ENCODE measurements at regions not wholly inside any gene's neighbourhood (a gene's known extent, or its start where the extent isn't known, plus 50 kb on each side); places are given as distances from the start of the nearest gene placed in this dataset.

DNA sequence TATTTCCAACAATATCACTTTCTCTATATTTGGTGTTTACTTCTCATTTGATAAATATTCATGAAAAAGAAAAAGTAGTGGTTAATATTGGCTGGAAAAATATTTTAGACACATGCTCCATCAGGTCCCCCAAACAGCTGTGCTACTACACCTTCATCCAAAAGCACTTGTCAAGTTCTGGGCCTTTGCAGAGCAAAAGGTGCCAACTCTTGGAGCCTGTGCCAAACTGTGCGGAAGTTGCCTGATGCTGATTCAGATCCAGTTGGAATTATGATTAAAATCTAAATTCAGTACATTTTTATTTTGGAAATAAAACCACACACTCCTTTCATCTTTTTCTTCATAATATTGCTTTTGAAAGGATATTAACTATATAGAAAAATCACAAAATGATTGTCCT, 1497.4 kb upstream of the CADM2 start:
- Histone ChIP-seq H3K27me3 (no peaks in the 10 kb centered on the region), H3K4me3 (no peak overlapping the region), H3K36me3 (ENCODE audit: low read depth, missing control alignments) (no peaks in the 10 kb centered on the region), H3K27ac (no peak overlapping the region), H3K9me3 (no peaks in the 10 kb centered on the region), H3K4me1 (no peaks in the 10 kb centered on the region)
- intact Hi-C loops (cut with DNase I; ENCODE audit: low total_unique reads) = no loop called here
- TF ChIP-seq POLR2A (IDR thresholded peaks at IDR 0.05) = no peak
- TF ChIP-seq, protein P1, sequence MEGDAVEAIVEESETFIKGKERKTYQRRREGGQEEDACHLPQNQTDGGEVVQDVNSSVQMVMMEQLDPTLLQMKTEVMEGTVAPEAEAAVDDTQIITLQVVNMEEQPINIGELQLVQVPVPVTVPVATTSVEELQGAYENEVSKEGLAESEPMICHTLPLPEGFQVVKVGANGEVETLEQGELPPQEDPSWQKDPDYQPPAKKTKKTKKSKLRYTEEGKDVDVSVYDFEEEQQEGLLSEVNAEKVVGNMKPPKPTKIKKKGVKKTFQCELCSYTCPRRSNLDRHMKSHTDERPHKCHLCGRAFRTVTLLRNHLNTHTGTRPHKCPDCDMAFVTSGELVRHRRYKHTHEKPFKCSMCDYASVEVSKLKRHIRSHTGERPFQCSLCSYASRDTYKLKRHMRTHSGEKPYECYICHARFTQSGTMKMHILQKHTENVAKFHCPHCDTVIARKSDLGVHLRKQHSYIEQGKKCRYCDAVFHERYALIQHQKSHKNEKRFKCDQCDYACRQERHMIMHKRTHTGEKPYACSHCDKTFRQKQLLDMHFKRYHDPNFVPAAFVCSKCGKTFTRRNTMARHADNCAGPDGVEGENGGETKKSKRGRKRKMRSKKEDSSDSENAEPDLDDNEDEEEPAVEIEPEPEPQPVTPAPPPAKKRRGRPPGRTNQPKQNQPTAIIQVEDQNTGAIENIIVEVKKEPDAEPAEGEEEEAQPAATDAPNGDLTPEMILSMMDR (IDR thresholded peaks at IDR 0.05) = no peak
- DNase-seq = no peak
- WGBS, 2 donors = 81 to 85% methylated on average over 1 of the region's 1 CpG

DNA sequence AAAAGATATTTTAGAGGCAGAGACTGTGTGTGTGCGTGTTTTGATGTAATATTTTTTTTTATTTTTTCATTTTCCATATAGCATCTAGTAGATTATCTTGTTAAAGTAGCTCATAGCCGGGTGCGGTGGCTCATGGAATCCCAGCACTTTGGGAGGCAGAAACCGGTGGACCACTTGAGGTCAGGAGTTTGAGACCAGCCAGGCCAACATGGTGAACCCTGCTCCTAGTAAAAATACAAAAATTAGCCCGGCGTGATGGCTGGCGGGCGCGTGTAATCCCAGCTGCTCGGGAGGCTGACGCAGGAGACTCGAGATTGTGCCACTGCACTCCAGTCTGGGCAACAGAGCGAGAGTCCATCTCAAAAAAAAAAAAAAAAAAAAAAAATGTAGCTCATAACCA, 1481.2 kb upstream of the CADM2 start:
- TF ChIP-seq, protein P1 (IDR thresholded peaks at IDR 0.05) = no peak
- no peak for TF ChIP-seq POLR2A (IDR thresholded peaks at IDR 0.05)
- no peaks in the 10 kb centered on the region for H3K4me1 ChIP-seq
- intact Hi-C loops (cut with DNase I; ENCODE audit: low total_unique reads) = no loop called here
- H3K9me3 ChIP-seq = no peaks in the 10 kb centered on the region
- H3K36me3 ChIP-seq (ENCODE audit: low read depth, missing control alignments) = no peaks in the 10 kb centered on the region
- whole genome bisulfite sequencing, 2 donors = 75 to 79% methylated on average over 13 of the region's 13 CpGs
- DNase-seq = no peak
- H3K27me3 ChIP-seq = no peaks in the 10 kb centered on the region
- no peak overlapping the region for H3K27ac ChIP-seq
- H3K4me3 ChIP-seq = no peak overlapping the region

DNA sequence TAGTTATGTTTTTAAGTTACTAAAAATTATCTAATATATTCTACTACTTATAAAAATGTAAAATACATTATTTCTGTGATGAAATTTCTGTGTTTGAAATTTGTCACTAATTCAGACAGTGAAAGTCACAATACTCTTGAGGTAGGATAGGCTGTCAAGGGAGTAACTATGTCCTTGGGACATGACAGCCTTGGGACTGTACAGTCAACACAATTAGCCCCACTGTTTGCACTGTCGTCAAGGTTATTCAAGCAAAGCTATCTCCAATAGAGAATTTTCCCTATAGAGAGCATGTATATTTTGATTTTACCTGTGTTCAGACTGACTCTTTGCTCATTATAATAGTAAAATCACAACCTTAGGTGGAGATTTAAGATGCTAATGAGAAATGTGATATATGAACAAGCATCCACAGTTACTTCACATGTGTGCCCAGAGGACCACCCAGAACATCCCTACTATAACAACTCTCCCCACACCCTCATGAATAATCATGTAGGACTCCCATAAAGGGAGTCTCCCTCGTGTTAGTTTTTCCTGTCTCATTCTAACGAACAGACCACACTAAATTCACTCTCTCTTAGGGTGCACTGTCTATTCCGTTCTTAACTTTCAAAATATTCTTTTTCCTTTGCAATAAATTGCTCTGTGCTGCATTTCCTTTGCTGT, 1476.3 kb upstream of the CADM2 start:
- no peak overlapping the region for H3K27ac ChIP-seq
- H3K36me3 ChIP-seq (ENCODE audit: low read depth, missing control alignments) = no peaks in the 10 kb centered on the region
- no peaks in the 10 kb centered on the region for H3K4me1 ChIP-seq
- intact Hi-C loops (cut with DNase I; ENCODE audit: low total_unique reads) = no loop called here
- 53 to 56% methylated on average over 4 of the region's 4 CpGs for WGBS, 2 donors
- DNase-seq = no peak
- TF ChIP-seq, protein P1 (IDR thresholded peaks at IDR 0.05) = no peak
- TF ChIP-seq POLR2A (IDR thresholded peaks at IDR 0.05) = no peak
- no peak overlapping the region for H3K4me3 ChIP-seq
- no peaks in the 10 kb centered on the region for H3K9me3 ChIP-seq
- H3K27me3 ChIP-seq = no peaks in the 10 kb centered on the region

DNA sequence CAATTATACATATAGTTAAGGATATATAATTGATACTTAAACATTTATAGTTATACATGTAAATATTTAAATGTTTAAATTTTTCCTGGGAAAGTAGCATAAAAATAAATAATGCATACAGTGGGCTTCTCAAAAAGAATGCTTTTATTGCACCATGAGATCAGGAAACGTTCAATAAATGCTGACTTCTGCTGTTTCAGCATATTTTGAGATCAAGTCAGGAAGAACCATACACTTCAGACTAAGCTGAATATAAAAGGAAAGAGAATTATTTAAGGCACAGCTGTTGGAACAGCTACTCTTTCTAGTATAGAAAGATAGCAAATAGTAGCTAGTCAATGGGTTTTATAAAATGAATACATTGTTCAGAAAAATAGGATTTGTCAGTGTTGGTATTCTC, 1462.3 kb upstream of the CADM2 start:
- 47 to 52% methylated on average over 1 of the region's 1 CpG for WGBS, 2 donors
- TF ChIP-seq, protein P1 (IDR thresholded peaks at IDR 0.05) = no peak
- no peak for TF ChIP-seq POLR2A (IDR thresholded peaks at IDR 0.05)
- intact Hi-C loops (cut with DNase I; ENCODE audit: low total_unique reads) = no loop called here

DNA sequence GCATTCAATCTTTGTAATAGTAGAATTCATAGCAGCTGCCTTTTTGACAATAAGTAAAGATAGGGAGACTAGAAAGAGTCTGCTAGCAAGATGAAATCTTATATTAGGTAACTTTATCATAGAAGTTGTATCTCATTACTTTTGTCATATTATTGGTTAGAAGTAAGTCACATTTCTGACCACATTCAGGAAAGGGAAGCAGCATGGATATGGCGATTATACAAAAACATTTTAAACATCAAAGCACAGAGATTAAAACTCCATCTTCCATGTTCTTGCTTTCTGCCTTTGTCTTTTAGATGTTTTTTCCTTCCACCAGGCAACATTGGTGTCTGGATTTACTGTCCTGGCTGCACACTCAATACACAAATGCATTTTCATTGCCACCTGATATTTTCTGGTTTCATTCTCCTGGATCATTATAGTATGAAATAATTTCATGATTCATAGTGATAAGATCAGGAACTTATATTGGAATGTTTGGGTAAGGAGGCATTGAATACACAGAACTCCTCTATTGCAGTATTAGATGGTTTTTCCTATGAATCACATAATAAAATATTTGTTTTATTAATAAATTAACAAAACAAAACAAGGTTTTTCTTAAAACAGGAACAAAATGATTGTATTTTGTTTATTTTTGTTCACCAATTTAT, 1460.3 kb upstream of the CADM2 start:
- Histone ChIP-seq H3K4me1 (no peaks in the 10 kb centered on the region), H3K27ac (no peak overlapping the region), H3K4me3 (no peak overlapping the region), H3K27me3 (no peaks in the 10 kb centered on the region), H3K36me3 (ENCODE audit: low read depth, missing control alignments) (no peaks in the 10 kb centered on the region), H3K9me3 (no peaks in the 10 kb centered on the region)
- WGBS, 2 donors = 80 to 86% methylated on average over 1 of the region's 1 CpG
- DNase-seq = no peak
- TF ChIP-seq POLR2A (IDR thresholded peaks at IDR 0.05) = no peak
- TF ChIP-seq, protein P1 (IDR thresholded peaks at IDR 0.05) = no peak
- intact Hi-C loops (cut with DNase I; ENCODE audit: low total_unique reads) = no loop called here

More for the DNA sequence above, 1462.3 kb upstream of the CADM2 start:
- DNase-seq = no peak
- Histone ChIP-seq H3K27me3 (no peaks in the 10 kb centered on the region), H3K4me1 (no peaks in the 10 kb centered on the region), H3K36me3 (ENCODE audit: low read depth, missing control alignments) (no peaks in the 10 kb centered on the region), H3K27ac (no peak overlapping the region), H3K4me3 (no peak overlapping the region), H3K9me3 (no peaks in the 10 kb centered on the region)

Data from testis (tissue), 2 donors.